ENCODE measurements at regions not wholly inside any gene's neighbourhood (a gene's known extent, or its start where the extent isn't known, plus 50 kb on each side); places are given as distances from the start of the nearest gene placed in this dataset.
"Not testable (repeated sequence)": the region's sequence is repeated elsewhere in the genome, so short reads cannot be mapped to it uniquely, and the experiment has no call there.

DNA sequence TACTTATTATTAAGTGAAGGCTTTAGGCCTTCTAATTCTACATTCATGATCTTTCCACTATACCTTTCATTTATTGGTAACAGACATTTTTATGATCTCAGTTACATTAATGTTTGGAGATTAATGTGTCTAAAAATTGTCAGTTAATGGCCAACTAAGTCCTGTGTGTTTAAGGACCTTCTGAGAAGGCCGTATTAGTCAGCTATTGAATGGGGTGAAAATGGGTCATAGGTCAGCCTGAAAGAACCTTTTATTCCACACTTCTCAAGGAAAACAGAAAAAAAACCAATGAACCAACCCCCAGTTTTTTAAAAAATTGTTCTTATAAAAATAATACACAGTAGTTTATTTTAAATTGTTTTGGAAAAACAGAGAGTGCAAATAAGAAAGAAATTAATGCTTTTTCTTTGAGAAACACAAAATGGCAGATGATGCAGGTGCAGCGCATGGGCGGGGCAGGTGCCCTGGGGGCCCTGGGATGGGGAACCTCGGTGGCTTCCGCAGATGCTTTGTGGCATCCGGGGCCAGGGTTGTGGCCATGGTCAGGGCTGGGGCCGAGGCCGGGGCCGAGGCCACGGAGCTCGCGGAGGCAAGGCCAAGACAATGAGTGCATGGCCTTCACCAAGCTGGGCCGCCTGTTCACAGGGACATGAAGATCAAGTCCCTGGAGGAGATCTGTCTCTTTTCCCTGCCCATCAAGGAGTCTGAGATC lies 141.9 kb downstream of the SPATA31D1 start:
- H3K4me1 ChIP-seq (ENCODE audit: control insufficient read depth, insufficient read depth, low read length, unreplicated experiment): no peaks in the 10 kb centered on the region
- no peaks in the 10 kb centered on the region for H3K27me3 ChIP-seq (ENCODE audit: insufficient read depth, low read length)
- H2AFZ ChIP-seq (ENCODE audit: low read length, unreplicated experiment): no peak overlapping the region

DNA sequence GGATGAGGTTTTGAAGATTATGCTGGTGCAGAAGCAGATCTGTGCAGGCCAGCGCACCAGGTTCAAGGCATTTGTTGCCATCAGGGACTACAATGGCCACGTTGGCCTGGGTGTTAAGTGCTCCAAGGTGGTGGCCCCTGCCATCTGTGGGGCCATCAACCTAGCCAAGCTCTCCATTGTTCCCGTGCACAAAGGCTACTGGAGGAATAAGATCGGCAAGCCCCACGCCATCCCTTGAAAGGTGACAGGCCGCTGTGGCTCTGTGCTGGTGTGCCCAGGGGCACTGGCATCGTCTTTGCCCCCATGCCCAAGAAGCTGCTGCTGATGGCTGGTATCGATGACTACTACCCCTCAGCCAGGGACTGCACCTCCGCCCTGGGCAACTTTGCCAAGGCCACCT lies 142.5 kb downstream of the SPATA31D1 start:
- Histone ChIP-seq H3K36me3 (ENCODE audit: insufficient read depth, low read length) (no peaks in the 10 kb centered on the region), H3K79me2 (ENCODE audit: control insufficient read depth, insufficient read depth, low read length, unreplicated experiment) (no peaks in the 10 kb centered on the region), H3K4me3 (ENCODE audit: low read depth, low read length) (no peak overlapping the region), H3K27ac (ENCODE audit: low read depth, low read length) (no peak overlapping the region), H2AFZ (ENCODE audit: low read length, unreplicated experiment) (no peak overlapping the region), H3K4me1 (ENCODE audit: control insufficient read depth, insufficient read depth, low read length, unreplicated experiment) (no peaks in the 10 kb centered on the region), H3K27me3 (ENCODE audit: insufficient read depth, low read length) (no peaks in the 10 kb centered on the region)

More for the DNA sequence above, 141.9 kb downstream of the SPATA31D1 start:
- H3K4me3 ChIP-seq (ENCODE audit: low read depth, low read length): no peak overlapping the region
- H3K36me3 ChIP-seq (ENCODE audit: insufficient read depth, low read length): no peaks in the 10 kb centered on the region
- H3K79me2 ChIP-seq (ENCODE audit: control insufficient read depth, insufficient read depth, low read length, unreplicated experiment): no peaks in the 10 kb centered on the region
- H3K27ac ChIP-seq (ENCODE audit: low read depth, low read length): no peak overlapping the region

GRCh38 chr9:82132024-82132423 lies 143.5 kb downstream of the SPATA31D1 start:
- no peak overlapping the region for H2AFZ ChIP-seq (ENCODE audit: low read length, unreplicated experiment)
- H3K36me3 ChIP-seq (ENCODE audit: insufficient read depth, low read length): no peaks in the 10 kb centered on the region
- H3K27me3 ChIP-seq (ENCODE audit: insufficient read depth, low read length): no peaks in the 10 kb centered on the region
- H3K79me2 ChIP-seq (ENCODE audit: control insufficient read depth, insufficient read depth, low read length, unreplicated experiment): no peaks in the 10 kb centered on the region
- no peak overlapping the region for H3K27ac ChIP-seq (ENCODE audit: low read depth, low read length)
- no peaks in the 10 kb centered on the region for H3K4me1 ChIP-seq (ENCODE audit: control insufficient read depth, insufficient read depth, low read length, unreplicated experiment)
- H3K4me3 ChIP-seq (ENCODE audit: low read depth, low read length): no peak overlapping the region

DNA sequence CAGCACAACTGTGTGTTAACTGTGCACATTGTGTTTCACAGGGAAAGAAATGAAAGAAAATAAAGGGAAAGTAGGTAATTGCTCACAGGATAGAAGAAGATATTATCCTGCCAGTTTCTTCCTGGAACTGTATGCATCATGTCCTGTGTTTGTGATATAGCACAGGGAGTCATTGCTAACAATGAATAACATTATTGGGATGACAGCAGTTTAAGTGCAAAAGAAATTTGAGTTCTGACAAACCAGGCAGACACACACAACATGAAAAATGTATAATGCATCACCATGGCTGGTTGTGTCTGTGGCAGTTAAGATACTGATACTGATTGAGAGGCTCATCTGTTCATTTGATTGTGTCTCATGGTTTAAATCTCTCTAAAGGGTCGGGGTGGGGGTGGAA lies 145.4 kb downstream of the SPATA31D1 start:
- Histone ChIP-seq H3K36me3 (ENCODE audit: insufficient read depth, low read length) (no peaks in the 10 kb centered on the region), H3K27me3 (ENCODE audit: insufficient read depth, low read length) (no peaks in the 10 kb centered on the region), H3K4me1 (ENCODE audit: control insufficient read depth, insufficient read depth, low read length, unreplicated experiment) (no peaks in the 10 kb centered on the region), H3K27ac (ENCODE audit: low read depth, low read length) (no peak overlapping the region), H3K4me3 (ENCODE audit: low read depth, low read length) (no peak overlapping the region), H3K79me2 (ENCODE audit: control insufficient read depth, insufficient read depth, low read length, unreplicated experiment) (no peaks in the 10 kb centered on the region), H2AFZ (ENCODE audit: low read length, unreplicated experiment) (no peak overlapping the region)

GRCh38 chr9:82135106-82135505 lies 146.5 kb downstream of the SPATA31D1 start:
- H3K36me3 ChIP-seq (ENCODE audit: insufficient read depth, low read length): no peaks in the 10 kb centered on the region
- H3K79me2 ChIP-seq (ENCODE audit: control insufficient read depth, insufficient read depth, low read length, unreplicated experiment): no peaks in the 10 kb centered on the region
- H3K4me3 ChIP-seq (ENCODE audit: low read depth, low read length): no peak overlapping the region
- no peak overlapping the region for H3K27ac ChIP-seq (ENCODE audit: low read depth, low read length)
- no peaks in the 10 kb centered on the region for H3K4me1 ChIP-seq (ENCODE audit: control insufficient read depth, insufficient read depth, low read length, unreplicated experiment)
- H2AFZ ChIP-seq (ENCODE audit: low read length, unreplicated experiment): no peak overlapping the region
- no peaks in the 10 kb centered on the region for H3K27me3 ChIP-seq (ENCODE audit: insufficient read depth, low read length)

DNA sequence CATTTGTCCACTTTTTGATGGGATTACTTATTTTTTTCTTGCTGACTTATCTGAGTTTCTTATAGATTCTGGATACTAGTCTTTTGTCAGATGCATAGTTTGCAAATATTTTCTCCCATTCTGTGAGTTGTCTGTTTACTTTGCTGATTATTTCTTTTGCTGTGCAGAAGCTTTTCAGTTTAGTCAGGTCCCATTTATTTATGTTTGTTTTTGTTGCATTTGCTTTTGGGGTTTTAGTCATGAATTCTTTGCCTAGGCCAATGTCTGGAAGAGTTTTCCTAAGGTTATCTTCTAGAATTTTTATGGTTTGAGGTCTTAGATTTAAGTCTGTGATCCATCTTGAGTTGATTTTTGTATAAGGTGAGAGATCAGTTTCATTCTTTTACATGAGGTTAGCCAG lies 149.5 kb downstream of the SPATA31D1 start:
- not testable (repeated sequence) for H3K27ac ChIP-seq (ENCODE audit: low read depth, low read length); H3K4me3 ChIP-seq (ENCODE audit: low read depth, low read length); H3K27me3 ChIP-seq (ENCODE audit: insufficient read depth, low read length); H3K4me1 ChIP-seq (ENCODE audit: control insufficient read depth, insufficient read depth, low read length, unreplicated experiment); H3K36me3 ChIP-seq (ENCODE audit: insufficient read depth, low read length); H3K79me2 ChIP-seq (ENCODE audit: control insufficient read depth, insufficient read depth, low read length, unreplicated experiment); H2AFZ ChIP-seq (ENCODE audit: low read length, unreplicated experiment)

- no peaks in the 10 kb centered on the region for H3K27me3 ChIP-seq (ENCODE audit: insufficient read depth, low read length)
- no peaks in the 10 kb centered on the region for H3K79me2 ChIP-seq (ENCODE audit: control insufficient read depth, insufficient read depth, low read length, unreplicated experiment)
- no peak overlapping the region for H3K27ac ChIP-seq (ENCODE audit: low read depth, low read length)
- H3K4me1 ChIP-seq (ENCODE audit: control insufficient read depth, insufficient read depth, low read length, unreplicated experiment): no peaks in the 10 kb centered on the region
- H2AFZ ChIP-seq (ENCODE audit: low read length, unreplicated experiment): no peak overlapping the region
- no peaks in the 10 kb centered on the region for H3K36me3 ChIP-seq (ENCODE audit: insufficient read depth, low read length)
- H3K4me3 ChIP-seq (ENCODE audit: low read depth, low read length): no peak overlapping the region
These were observed 151.9 kb downstream of the SPATA31D1 start for GRCh38 chr9:82140471-82140870.

GRCh38 chr9:82144803-82145202 lies 156.2 kb downstream of the SPATA31D1 start:
- H2AFZ ChIP-seq (ENCODE audit: low read length, unreplicated experiment): no peak overlapping the region
- H3K27ac ChIP-seq (ENCODE audit: low read depth, low read length): no peak overlapping the region

GRCh38 chr9:82146677-82147076 lies 158.1 kb downstream of the SPATA31D1 start:
- no peak overlapping the region for H3K4me3 ChIP-seq (ENCODE audit: low read depth, low read length)
- no peaks in the 10 kb centered on the region for H3K4me1 ChIP-seq (ENCODE audit: control insufficient read depth, insufficient read depth, low read length, unreplicated experiment)
- no peaks in the 10 kb centered on the region for H3K79me2 ChIP-seq (ENCODE audit: control insufficient read depth, insufficient read depth, low read length, unreplicated experiment)
- no peak overlapping the region for H2AFZ ChIP-seq (ENCODE audit: low read length, unreplicated experiment)
- H3K27ac ChIP-seq (ENCODE audit: low read depth, low read length): no peak overlapping the region
- no peaks in the 10 kb centered on the region for H3K36me3 ChIP-seq (ENCODE audit: insufficient read depth, low read length)
- H3K27me3 ChIP-seq (ENCODE audit: insufficient read depth, low read length): no peaks in the 10 kb centered on the region

More at GRCh38 chr9:82144803-82145202, 156.2 kb downstream of the SPATA31D1 start:
- Histone ChIP-seq H3K4me3 (ENCODE audit: low read depth, low read length) (no peak overlapping the region), H3K27me3 (ENCODE audit: insufficient read depth, low read length) (no peaks in the 10 kb centered on the region), H3K4me1 (ENCODE audit: control insufficient read depth, insufficient read depth, low read length, unreplicated experiment) (no peaks in the 10 kb centered on the region), H3K36me3 (ENCODE audit: insufficient read depth, low read length) (no peaks in the 10 kb centered on the region), H3K79me2 (ENCODE audit: control insufficient read depth, insufficient read depth, low read length, unreplicated experiment) (no peaks in the 10 kb centered on the region)

DNA sequence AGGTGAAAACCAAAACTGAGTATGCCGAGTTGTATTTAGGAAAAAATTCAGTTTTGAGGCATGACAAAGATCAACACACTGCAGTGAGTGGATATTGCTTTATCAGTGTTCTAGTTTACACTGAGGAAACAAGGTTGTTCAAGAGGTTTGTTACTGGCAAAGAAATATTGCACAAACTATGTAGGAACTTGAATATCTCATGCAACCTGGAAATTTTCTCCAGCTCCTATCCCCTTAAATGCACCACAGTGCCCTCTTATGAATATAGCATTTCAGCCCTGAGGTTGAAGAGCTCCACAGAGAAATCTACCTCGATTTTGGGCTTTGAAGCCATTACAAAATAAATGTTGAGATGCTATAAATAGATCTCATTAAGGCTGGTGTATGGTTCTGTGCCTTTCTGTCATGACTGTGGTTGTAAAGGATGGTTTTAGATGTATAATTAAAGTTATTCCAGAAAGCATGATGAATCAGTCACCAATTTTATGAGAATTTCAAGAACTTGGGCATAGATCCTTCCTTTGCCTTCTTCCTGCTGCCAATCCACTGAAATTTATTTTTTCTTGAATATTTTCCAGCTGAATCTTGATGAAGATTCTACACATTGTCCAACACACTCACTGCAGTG lies 159.3 kb downstream of the SPATA31D1 start:
- H3K79me2 ChIP-seq (ENCODE audit: control insufficient read depth, insufficient read depth, low read length, unreplicated experiment): no peaks in the 10 kb centered on the region
- H3K4me1 ChIP-seq (ENCODE audit: control insufficient read depth, insufficient read depth, low read length, unreplicated experiment): no peaks in the 10 kb centered on the region
- H3K27me3 ChIP-seq (ENCODE audit: insufficient read depth, low read length): no peaks in the 10 kb centered on the region
- no peaks in the 10 kb centered on the region for H3K36me3 ChIP-seq (ENCODE audit: insufficient read depth, low read length)
- H3K27ac ChIP-seq (ENCODE audit: low read depth, low read length): no peak overlapping the region
- H3K4me3 ChIP-seq (ENCODE audit: low read depth, low read length): no peak overlapping the region
- H2AFZ ChIP-seq (ENCODE audit: low read length, unreplicated experiment): no peak overlapping the region

GRCh38 chr9:82148426-82148810 lies 159.8 kb downstream of the SPATA31D1 start:
- Histone ChIP-seq H3K79me2 (ENCODE audit: control insufficient read depth, insufficient read depth, low read length, unreplicated experiment) (no peaks in the 10 kb centered on the region), H2AFZ (ENCODE audit: low read length, unreplicated experiment) (no peak overlapping the region), H3K27me3 (ENCODE audit: insufficient read depth, low read length) (no peaks in the 10 kb centered on the region), H3K4me3 (ENCODE audit: low read depth, low read length) (no peak overlapping the region), H3K4me1 (ENCODE audit: control insufficient read depth, insufficient read depth, low read length, unreplicated experiment) (no peaks in the 10 kb centered on the region), H3K36me3 (ENCODE audit: insufficient read depth, low read length) (no peaks in the 10 kb centered on the region), H3K27ac (ENCODE audit: low read depth, low read length) (no peak overlapping the region)

All from ACC112 (cell line).